ENCODE measurements at regions not wholly inside any gene's neighbourhood (a gene's known extent, or its start where the extent isn't known, plus 50 kb on each side); places are given as distances from the start of the nearest gene placed in this dataset.

DNA sequence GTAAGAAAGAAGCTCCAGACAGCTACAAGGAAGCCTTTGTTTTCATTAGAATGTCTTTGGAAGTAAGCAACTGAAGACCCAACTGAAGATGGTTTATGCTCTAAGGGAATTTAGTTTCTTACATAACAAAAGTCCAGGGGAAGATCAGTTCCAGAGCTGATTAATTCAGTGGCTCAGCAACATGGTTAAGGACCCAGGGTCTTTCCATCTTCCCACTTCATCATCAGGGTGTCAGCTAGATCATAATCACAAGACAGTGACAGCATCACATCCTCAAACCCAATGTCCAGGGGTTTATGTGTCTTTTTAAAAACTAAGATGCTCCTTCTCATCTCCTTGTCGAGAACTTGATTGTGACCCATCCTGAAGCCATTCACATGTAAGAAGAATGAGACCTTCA lies 119.7 kb upstream of the PRDM1 start:
- no peak for DNase-seq (ENCODE audit: low spot score)

DNA sequence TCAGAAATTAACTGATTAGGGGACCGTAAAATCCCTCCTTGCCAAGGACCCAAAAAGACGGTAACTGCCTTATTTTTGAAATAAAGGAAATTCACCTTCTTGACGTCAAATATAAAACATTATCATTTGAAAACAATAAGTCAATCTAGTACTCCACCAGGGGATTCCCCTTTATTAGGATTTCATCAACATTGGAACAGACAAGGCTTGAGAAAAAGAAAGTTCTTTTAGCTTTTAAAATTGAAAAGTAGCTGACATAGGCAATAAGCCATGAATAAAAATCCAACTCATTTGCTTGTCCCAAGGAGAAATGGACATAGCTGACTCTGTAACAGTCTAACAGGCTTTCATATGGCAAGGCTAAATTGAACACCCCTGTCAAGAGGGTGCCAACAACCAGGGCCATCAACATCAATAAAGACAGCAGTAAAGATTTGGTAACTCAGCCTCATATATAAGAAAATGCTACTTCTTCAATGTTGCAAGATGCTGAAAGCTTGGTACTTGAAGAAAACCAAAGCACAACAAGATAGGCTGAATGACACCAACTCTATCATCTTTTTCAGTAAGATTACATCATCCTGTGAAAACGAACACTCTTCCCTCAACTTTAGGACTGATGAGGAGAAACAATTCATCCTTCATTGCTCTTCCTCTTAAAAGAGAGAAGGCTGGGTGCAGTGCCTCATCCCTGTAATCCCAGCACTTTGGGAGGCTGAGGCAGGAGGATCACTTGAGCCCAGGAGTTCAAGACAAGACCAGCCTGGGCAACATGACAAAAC lies 121.0 kb upstream of the PRDM1 start:
- DNase-seq (ENCODE audit: low spot score): no peak

DNA sequence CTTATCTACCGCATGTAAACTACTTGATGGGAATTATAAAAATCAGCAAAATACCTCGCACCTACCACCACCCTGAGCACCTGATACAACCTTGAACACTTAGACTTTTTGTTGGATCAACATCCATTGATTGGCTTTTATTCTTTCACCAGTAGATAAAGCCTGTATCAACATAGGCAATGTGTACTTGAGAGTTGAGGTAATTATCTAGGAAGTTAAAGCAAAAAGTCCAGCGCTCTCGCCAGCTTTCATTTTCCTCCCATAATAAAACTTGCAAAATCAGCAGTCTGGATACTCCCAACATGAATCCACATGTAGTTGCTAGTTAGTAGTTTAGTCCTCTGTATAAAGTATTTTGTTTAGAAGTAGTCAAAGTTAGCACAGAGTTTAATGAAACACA lies 132.0 kb upstream of the PRDM1 start:
- peak; percentile 20 for DNase-seq (ENCODE audit: low spot score)

DNA sequence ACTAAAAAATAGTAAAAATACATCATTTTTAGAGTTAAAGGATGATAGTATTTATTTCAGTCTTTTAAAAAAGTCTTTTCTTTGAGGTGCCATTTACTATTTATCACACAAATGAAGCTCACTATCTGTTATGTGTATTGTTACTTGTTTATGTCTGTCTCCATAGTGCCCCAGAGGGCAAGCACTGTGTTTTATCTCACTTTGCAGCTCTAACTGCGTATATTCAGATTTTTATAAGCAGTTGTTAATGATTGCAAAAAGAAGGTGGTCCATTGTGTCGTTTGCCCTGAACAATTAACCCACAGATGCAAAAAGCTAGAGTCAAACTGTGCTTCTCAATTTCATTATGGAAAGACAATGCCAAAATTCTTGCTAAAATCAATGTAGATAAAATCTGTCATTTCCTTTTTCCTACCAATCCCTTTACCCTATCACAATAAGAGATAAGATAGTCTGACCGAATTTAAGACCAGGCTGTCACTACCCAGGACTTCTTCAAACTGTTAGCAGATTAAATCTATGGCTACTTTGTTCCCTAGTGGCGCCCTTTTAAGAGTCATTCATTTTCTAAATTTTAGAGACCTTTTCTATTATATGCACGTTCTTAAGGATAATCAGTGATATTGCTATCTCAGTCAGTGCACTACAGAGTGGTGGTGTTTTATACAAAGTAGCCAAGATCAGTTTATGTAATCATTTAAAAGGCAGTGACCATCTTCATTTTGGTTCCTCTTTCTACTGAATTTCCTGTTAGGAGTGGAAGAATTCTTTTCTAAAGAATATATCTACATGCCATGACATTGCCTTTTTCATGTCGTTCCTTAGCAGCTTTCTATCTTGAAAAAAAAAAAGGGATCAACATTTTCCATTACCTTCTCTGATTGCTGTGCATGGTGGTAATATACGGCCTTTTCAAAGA lies 133.1 kb upstream of the PRDM1 start:
- DNase-seq (ENCODE audit: low spot score): no peak

DNA sequence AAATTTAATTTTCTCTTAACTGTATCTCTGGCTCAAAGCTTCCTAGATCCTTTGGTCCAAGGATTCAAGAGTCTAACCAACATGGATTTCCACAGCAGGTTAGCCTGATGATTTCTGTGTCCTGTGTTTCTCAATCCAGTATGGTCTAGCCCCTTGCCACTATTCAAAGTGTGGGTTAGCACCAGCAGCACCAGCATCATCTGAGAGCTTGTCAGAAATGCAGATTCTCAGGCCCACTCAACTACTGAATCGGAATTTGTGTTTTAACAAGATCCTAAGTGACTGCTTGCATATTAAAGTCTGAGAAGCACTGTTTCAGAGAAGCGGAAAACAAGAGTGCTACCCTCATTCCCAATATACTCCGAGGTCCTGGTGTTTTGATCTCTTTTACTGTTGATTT lies 133.8 kb upstream of the PRDM1 start:
- DNase-seq (ENCODE audit: low spot score): no peak

DNA sequence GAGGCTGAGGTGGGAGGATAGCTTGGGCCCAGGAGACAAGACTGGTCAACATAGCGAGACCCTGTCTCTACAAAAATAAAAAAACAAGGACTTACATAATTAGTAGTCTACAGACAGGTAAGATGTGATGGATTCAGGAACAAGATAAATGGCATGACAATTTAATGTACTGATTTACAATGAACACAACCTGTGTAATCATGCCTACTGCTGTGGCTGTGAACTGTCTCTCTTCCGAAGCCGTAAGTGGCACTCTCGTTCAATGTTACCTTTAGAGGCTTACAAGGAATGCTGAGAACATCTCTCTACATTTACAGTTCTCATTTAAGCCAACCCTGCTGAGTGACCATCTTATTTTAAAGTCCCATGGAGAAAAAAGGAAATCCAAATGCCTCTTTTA lies 134.8 kb upstream of the PRDM1 start:
- no peak for DNase-seq (ENCODE audit: low spot score)

DNA sequence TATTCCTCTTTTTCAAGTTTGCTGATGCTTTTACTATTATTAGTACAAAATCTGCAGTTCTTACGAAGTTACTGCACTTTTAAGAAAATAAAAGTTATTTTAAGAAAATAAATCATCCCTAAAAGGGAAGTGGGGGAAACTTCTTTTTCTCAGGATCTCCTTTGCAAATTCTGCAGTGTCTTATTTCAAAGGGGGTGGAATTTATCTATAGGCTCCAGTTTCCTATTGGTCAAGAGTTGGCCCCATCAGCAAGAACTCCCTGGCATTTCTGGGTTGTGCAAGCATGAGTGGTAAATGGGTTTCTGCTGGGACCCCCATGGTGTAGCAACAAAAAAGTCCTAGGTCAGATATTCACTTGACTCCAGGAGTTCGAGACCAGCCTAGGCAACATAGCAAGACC lies 136.3 kb upstream of the PRDM1 start:
- no peak for DNase-seq (ENCODE audit: low spot score)

DNA sequence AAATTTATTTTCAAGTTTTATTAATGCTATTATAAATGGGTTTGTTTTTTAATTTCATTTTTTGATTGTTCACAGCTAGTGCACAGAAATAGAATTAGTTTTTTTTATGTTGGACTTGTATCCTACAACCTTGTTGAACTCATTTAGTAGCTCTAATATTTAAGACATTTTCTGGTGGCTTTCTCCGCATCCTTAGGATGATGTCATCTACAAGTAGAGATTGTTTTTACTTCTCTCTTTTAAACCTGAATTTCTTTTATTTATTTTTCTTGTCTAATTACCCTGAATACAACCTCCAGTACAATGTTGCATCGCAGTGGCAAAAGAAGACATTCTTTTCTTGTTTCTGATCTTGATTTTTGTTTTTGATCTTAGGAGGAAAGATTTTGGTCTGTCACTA lies 142.6 kb upstream of the PRDM1 start:
- DNase-seq (ENCODE audit: low spot score): no peak

DNA sequence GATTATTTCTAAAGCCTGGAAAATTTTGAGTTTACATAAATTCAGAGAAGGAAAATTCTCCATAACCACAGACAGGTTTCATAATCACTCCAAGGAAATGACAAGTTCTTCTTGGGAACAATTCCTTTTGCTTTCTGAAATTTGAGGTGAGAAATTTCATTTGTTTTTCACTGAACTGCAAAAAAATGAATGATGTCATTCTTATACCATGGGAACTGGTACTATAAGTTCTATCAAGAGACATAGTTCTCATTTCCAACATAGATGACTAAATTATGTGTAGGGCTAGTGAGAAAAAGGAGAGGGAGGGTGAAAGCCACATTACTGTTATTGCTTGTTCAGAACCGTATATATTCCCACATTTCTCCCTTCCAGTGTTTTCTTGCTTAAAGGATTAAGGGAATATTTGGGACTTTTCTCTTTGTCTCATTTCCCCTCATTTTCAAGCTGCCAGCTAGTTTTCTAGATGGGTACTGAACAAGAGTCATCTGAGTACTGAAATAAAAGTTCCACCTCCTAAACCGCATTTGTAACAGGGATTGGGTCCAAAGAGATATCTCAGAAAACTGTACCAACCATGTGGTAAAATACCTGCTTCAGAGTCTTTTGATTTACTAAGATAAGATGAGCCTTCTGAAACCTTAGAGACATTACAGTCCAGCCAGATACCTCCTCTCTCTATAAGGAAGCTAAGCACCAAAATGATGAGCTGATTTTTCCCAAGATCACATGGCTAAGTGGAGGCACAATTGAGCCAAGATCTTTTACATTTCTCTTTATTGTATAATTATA lies 144.3 kb upstream of the PRDM1 start:
- DNase-seq (ENCODE audit: low spot score): no peak

DNA sequence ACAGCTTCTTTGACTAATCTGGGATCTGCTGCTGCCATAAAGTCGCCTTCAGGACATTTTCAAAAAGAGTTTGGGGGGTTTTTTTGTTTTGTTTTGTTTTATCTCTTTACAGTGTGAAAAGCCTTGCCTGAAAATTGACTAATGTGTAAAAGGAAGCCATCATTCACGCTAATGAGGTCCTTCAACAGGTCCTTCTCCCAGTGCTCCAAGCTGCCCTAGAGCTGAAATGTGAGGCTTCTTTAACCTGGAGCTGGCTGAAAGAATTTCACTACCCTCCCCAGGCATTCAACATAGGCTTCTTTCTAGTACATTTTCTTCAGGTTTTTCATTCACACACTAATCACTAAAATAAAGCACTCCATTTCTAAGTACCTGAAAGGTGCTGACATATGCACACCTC lies 145.1 kb upstream of the PRDM1 start:
- DNase-seq (ENCODE audit: low spot score): no peak

DNA sequence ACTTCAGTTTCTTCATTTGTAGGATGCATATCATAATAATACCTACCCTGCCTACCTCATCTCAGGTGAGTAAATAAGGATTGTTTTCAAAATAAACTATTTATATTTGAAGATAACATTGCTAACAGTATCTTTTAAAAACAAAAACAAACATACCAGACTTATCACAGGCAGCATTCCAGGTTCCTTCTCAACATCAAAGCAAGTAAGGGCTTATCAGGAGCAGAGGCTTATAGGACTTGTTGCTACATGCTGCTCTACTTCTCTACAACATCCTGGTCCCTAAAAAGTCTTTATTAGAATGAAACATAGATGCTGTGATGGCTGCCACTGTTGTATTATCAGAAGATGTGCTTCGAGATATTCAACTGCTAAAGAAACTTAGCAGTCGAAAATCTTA lies 149.2 kb upstream of the PRDM1 start:
- peak; percentile 15 for DNase-seq (ENCODE audit: low spot score)

DNA sequence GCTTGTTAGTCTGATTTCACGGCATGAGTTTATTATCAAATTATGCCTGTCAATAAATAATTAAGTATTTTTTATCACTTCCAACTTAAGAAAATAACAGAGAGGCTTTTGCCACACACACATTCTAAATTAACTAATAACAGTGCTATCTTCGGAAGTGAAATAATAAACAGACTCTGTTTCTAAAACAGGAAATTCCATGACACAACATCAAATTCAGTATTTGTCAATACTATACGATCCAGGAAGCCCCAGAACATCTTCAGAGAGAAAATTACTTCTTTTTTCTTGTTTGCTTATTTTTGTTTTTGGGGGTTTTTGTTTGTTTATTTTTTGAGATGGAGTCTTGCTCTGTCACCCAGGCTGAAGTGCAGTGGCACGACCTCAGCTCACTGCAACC lies 150.7 kb upstream of the PRDM1 start:
- no peak for DNase-seq (ENCODE audit: low spot score)

DNA sequence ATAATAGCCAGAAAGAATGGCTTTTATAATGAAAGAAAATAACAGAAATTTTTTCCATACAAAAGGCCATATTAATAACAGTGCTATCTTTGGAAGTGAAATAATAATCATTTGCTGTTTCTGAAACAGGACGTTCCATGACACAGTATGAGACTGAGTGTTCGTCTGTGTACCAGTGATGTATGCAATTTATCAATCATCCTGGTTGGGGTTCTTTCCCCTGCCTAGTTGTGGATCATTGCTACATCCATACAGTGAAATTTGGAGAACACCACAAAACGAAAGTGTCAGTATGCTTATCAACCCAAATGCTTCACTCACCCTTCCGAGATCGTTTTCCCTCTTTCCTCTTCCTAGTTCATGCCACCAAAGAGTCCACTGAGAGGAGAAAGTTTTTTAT lies 151.4 kb upstream of the PRDM1 start:
- no peak for DNase-seq (ENCODE audit: low spot score)

DNA sequence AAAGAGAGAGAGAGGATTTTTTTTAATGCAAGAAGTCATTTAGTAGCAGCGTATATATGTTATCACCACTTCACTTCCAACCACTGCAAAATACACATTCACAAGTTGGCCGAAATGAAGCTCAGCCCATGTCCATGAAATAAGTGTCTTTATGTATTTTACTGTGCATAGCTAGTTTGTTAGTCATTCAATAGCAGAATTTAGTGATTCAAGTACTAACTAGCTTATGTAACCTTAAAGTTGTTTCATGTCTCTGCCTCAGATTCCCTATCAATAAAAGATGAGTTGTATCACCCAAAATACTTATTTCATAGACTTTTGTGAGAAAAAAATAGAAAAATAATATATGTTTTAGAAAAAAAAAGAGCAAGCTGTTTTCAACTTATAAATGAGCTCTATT lies 153.7 kb upstream of the PRDM1 start:
- no peak for DNase-seq (ENCODE audit: low spot score)

DNA sequence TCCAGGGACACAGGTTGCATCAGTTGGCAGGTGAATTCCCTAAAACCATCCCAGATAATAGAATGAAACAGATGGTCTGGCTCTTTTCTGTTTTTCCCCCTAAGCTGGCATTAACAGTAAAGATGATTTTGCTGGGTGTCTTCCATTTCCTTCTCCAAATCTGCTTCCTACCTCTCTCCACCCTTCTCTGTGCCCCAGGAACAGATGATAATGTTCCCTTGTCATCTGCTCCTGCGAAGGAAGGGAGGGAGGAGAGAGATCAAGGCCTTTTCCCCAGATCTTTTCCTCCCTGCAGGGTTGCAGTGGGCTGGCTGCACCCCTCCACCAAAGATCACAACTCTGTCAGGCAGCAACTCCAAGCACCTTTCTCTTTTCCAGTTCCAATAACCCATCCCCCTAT lies 156.5 kb upstream of the PRDM1 start:
- no peak for DNase-seq (ENCODE audit: low spot score)

DNA sequence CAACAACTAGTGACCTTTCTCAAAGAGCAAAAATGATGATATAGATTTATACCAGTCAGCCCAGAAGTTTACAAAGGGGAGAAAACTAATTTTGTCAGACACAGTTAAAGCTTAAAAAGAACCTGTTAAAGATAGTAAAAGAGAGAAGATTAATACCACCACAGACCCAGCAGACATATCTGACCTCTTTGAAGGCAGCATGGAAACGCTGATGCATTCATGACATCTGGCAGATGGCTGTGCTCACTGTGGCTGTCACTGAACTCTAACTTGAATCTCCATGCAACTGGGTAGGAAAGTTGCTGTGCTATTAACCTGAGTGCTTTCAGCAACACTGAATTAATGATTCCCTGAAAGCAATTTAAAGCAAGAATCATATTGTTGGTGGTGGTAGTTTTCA lies 159.8 kb upstream of the PRDM1 start:
- no peak for DNase-seq (ENCODE audit: low spot score)

DNA sequence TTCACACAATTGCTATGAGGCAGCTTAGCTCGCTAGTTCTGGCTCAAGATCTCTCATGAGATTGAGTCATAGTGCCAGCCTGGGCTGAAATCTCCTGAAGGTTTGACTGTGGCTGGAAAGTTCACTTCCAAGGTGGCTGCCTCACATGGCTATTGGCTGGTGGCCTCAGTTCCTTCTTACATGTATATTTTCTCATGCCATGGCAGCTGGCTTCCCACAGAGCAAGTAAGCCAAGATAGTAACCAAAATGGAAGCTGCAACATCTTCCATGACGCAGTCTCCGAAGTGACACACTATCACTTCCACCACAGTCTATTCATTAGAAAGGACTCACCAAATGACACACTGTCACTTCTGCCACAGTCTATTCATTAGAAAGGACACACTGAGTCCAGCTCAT lies 160.4 kb upstream of the PRDM1 start:
- no peak for DNase-seq (ENCODE audit: low spot score)

DNA sequence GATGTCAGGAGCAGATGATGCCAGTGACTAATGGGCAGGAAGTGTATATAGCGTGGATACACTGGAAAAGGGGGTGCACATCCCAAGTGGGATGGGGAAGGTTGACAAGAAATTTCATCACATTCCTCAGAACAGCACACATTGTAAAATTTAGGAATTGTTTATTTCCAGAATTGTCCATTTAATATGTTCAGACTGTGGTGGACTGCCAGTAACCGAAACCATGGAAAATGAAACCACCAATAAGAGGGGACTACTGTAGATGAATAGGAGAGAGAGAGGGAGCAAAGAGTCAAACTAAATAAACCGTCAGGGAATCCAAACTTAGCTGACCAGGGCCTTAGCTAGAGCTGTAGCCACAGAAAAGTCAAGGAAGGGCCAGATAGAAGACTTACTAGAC lies 164.4 kb upstream of the PRDM1 start:
- DNase-seq (ENCODE audit: low spot score): no peak

DNA sequence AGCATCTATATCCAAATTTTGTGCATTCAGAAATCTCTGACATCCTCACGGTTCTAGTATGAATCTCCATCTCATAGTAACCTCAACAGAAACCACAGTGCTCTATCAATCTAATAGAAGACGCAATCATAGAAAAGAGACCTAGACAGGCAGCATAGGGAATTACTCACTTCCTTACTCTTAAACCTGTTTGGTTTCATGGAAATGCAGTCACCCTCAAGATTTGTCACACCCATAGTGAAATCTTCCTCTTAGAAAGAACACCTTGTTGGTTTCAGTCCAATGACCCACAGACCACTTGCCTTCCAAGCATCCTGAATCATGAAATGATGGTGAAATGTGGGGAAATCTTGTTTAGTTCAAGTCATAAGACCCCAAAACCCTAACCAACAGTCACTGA lies 166.1 kb upstream of the PRDM1 start:
- no peak for DNase-seq (ENCODE audit: low spot score)

DNA sequence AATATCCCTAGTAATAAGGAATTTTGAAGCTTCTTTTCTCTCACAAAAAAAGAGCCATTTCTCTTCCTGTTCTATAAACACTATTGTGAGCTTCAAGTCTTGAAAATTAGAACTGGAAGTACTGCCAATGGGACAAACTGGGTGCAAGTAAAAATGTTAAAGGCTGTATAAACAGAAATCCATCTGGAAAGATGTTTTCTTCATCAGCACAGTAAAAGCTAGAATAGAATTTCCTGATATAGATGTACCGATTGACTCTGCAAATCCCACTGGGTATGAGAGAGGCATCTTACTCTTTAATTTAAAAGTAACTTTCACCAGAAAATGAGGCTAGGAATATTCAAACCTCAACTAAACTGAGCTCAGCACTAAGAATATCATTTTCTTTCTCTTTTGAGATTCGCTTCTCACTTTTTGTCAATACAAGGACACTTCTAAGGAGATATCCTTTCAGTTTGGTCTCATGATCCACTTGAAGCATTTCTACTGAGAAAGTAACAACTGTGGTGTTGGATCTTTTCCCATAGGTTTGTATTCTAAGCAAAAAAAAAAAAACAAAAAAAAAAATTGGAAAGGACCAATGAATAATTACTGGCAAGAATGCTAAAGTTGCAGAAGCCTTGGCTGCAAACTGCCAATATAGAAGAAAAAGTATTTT lies 169.0 kb upstream of the PRDM1 start:
- no peak for DNase-seq (ENCODE audit: low spot score)

DNA sequence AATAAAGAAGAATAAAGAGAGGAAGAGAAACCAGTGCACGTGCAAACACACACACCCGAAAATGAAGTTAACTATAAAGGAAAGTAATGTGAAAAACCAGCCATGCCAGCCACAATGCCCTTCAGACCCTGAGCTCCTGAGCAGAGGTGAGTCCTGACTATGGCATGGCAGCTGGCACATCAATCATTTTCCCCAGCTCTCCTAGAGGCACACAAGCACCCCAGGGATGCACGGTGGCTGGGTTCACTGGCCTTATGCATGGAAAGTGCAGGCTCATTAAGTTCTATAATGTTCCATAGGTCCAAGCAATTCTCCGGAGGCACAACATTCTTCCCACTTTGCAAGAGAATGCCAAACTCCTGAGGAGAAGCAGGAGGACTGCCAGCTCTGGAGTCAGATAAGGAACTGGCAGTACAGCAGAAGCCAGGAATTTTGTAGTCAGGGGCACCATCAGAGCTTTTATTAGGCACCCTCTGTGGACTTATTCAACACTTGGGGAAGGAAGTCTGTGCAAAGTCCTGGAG lies 175.0 kb upstream of the PRDM1 start:
- no peak for DNase-seq (ENCODE audit: low spot score)

DNA sequence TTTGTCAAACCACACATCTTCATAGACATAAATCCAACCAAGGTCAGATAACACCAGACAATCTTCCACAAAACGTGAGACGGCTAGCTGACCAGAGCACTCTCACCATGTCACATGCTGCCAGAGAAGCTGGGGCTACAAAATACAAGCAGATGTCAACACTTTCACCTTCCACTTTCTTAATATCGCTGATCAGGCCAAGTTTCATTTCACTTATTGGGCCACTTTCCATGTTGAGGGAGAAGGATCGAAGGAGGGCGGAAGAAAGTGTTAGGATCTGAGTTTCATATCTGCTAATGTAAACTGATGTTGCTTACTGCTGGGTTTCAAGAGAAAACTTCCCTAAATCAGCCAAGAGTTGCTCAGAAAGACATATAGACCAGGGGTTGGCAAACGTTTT lies 177.0 kb upstream of the PRDM1 start:
- DNase-seq (ENCODE audit: low spot score): no peak
